ENCODE measurements at regions not wholly inside any gene's neighbourhood (a gene's known extent, or its start where the extent isn't known, plus 50 kb on each side); places are given as distances from the start of the nearest gene placed in this dataset.

GRCh38 chr6:51472745-51473487, 614.5 kb downstream of the PKHD1 start:
- 63 to 72% (median 68%) methylated on average over 5 of the region's 5 CpGs for WGBS, 5 donors
- H3K27ac ChIP-seq = no peak overlapping the region
- no peaks in the 10 kb centered on the region for H3K4me1 ChIP-seq
- no peak overlapping the region for H3K4me3 ChIP-seq
- intact Hi-C loops (cut with DNase I; ENCODE audit: low total_unique reads) = no loop called here
- TF ChIP-seq EP300 (IDR thresholded peaks at IDR 0.05) (no peak), POLR2A (IDR thresholded peaks at IDR 0.05) (no peak), POLR2AphosphoS5 (IDR thresholded peaks at IDR 0.05) (no peak)
- TF ChIP-seq, protein P1, sequence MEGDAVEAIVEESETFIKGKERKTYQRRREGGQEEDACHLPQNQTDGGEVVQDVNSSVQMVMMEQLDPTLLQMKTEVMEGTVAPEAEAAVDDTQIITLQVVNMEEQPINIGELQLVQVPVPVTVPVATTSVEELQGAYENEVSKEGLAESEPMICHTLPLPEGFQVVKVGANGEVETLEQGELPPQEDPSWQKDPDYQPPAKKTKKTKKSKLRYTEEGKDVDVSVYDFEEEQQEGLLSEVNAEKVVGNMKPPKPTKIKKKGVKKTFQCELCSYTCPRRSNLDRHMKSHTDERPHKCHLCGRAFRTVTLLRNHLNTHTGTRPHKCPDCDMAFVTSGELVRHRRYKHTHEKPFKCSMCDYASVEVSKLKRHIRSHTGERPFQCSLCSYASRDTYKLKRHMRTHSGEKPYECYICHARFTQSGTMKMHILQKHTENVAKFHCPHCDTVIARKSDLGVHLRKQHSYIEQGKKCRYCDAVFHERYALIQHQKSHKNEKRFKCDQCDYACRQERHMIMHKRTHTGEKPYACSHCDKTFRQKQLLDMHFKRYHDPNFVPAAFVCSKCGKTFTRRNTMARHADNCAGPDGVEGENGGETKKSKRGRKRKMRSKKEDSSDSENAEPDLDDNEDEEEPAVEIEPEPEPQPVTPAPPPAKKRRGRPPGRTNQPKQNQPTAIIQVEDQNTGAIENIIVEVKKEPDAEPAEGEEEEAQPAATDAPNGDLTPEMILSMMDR (IDR thresholded peaks at IDR 0.05) = no peak
- no peaks in the 10 kb centered on the region for H3K36me3 ChIP-seq
- DNase-seq = no peak
- H3K27me3 ChIP-seq = no peaks in the 10 kb centered on the region
- H3K9me3 ChIP-seq = no peaks in the 10 kb centered on the region

GRCh38 chr6:51474022-51474975, 613.1 kb downstream of the PKHD1 start:
- Histone ChIP-seq H3K27ac (no peak overlapping the region), H3K4me3 (no peak overlapping the region), H3K9me3 (no peaks in the 10 kb centered on the region), H3K36me3 (no peaks in the 10 kb centered on the region), H3K4me1 (no peaks in the 10 kb centered on the region), H3K27me3 (no peaks in the 10 kb centered on the region)
- intact Hi-C loops (cut with DNase I; ENCODE audit: low total_unique reads) = no loop called here
- DNase-seq = no peak
- TF ChIP-seq, protein P1 (IDR thresholded peaks at IDR 0.05) = no peak
- TF ChIP-seq POLR2A (IDR thresholded peaks at IDR 0.05) (no peak), POLR2AphosphoS5 (IDR thresholded peaks at IDR 0.05) (no peak), EP300 (IDR thresholded peaks at IDR 0.05) (no peak)
- 51 to 60% (median 55%) methylated on average over 9 of the region's 9 CpGs for WGBS, 5 donors

GRCh38 chr6:51477711-51478311, 609.6 kb downstream of the PKHD1 start:
- Histone ChIP-seq H3K27me3 (no peaks in the 10 kb centered on the region), H3K4me3 (no peak overlapping the region), H3K4me1 (no peaks in the 10 kb centered on the region), H3K36me3 (no peaks in the 10 kb centered on the region), H3K27ac (no peak overlapping the region), H3K9me3 (no peaks in the 10 kb centered on the region)
- TF ChIP-seq EP300 (IDR thresholded peaks at IDR 0.05) = no peak
- TF ChIP-seq, protein P1 (IDR thresholded peaks at IDR 0.05) = no peak
- no peak for TF ChIP-seq POLR2AphosphoS5 (IDR thresholded peaks at IDR 0.05)
- TF ChIP-seq POLR2A (IDR thresholded peaks at IDR 0.05) = no peak
- DNase-seq = no peak
- 76 to 82% (median 79%) methylated on average over 8 of the region's 8 CpGs for WGBS, 5 donors
- intact Hi-C loops (cut with DNase I; ENCODE audit: low total_unique reads) = no loop called here

GRCh38 chr6:51479296-51479695, 608.1 kb downstream of the PKHD1 start:
- no peaks in the 10 kb centered on the region for H3K9me3 ChIP-seq
- TF ChIP-seq POLR2A (IDR thresholded peaks at IDR 0.05) = no peak
- TF ChIP-seq, protein P1 (IDR thresholded peaks at IDR 0.05) = no peak
- TF ChIP-seq EP300 (IDR thresholded peaks at IDR 0.05) = no peak
- no peak for TF ChIP-seq POLR2AphosphoS5 (IDR thresholded peaks at IDR 0.05)
- no peaks in the 10 kb centered on the region for H3K27me3 ChIP-seq
- intact Hi-C loops (cut with DNase I; ENCODE audit: low total_unique reads) = no loop called here
- no peak for DNase-seq
- no peaks in the 10 kb centered on the region for H3K4me1 ChIP-seq
- 29 to 47% (median 36%) methylated on average over 1 of the region's 1 CpG for WGBS, 5 donors
- no peaks in the 10 kb centered on the region for H3K36me3 ChIP-seq
- no peak overlapping the region for H3K27ac ChIP-seq
- H3K4me3 ChIP-seq = no peak overlapping the region

Data from stomach (tissue), 8 donors.